Adrenal gland (tissue), 5 donors: ENCODE measurements at regions not wholly inside any gene's neighbourhood (a gene's known extent, or its start where the extent isn't known, plus 50 kb on each side); places are given as distances from the start of the nearest gene placed in this dataset.

Experiments
- CTCF ChIP-seq, 6 experiments: fragments of 450-650 bp in 4 of 6; fragments of 200-600 bp in 2 of 6; sonication (generic) in 1 of 6; IDR thresholded peaks; 1 replicate in 5 of 6; 2 replicates in 1 of 6; pipeline versions ENCODE4 v1.5.1 to v1.8.0; 2016 to 2021; ENCODE audit warnings: antibody characterized with exemption in 6 of 6, mild to moderate bottlenecking in 2 of 6, moderate library complexity in 1 of 6
- POLR2A ChIP-seq, 2 donors: fragments of 450-650 bp; IDR thresholded peaks; one replicate each; pipeline ENCODE4 v1.6.1; 2017; ENCODE audit warnings: antibody characterized with exemption in 2 of 2, mild to moderate bottlenecking in 2 of 2, moderate library complexity in 1 of 2
- donor health status: DM: no; HTN: no; CAD: no.

- TF ChIP-seq CTCF (IDR thresholded peaks at IDR 0.05) (no peak), POLR2A (IDR thresholded peaks at IDR 0.05) (no peak)
Measured at GRCh38 chr9:79287708-79288290, 284.0 kb upstream of the TLE4 start.
